ENCODE measurements at regions not wholly inside any gene's neighbourhood (a gene's known extent, or its start where the extent isn't known, plus 50 kb on each side); places are given as distances from the start of the nearest gene placed in this dataset.

- in situ Hi-C loops (cut with HindIII; ENCODE audit: low pct_unique_long_range_greater_than_20kb, low sequenced_read_pairs) = no loop called here
- no peak for DNase-seq (ENCODE audit: low read depth, low spot score)
Measured at GRCh38 chr12:130054803-130055202, 107.5 kb upstream of the FZD10 start.

- no peak for DNase-seq (ENCODE audit: low read depth, low spot score)
- in situ Hi-C loops (cut with HindIII; ENCODE audit: low pct_unique_long_range_greater_than_20kb, low sequenced_read_pairs) = no loop called here
Measured at GRCh38 chr12:130058926-130059472, 103.3 kb upstream of the FZD10 start.

DNA sequence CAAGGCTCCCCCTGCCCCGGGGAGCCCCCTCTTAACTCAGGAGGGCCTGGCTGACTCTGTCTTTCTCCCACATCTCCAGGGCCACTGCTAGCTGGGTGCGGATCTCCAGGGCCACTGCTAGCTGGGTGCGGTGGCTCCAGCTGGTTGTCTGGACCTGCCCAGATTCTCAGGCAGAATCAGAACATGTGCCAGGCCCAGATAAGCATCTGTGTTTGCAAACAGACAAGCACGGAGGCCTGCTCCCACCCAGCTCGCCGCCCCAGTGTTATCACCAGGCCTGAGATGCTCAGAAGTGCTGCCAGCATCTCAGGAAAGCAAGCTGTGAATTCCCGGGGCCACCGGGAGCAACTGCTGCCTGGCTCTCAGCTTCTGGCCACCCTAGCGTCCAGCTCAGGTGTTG is 98.4 kb upstream of the FZD10 start:
- in situ Hi-C loops (cut with HindIII; ENCODE audit: low pct_unique_long_range_greater_than_20kb, low sequenced_read_pairs) = no loop called here
- no peak for DNase-seq (ENCODE audit: low read depth, low spot score)

DNA sequence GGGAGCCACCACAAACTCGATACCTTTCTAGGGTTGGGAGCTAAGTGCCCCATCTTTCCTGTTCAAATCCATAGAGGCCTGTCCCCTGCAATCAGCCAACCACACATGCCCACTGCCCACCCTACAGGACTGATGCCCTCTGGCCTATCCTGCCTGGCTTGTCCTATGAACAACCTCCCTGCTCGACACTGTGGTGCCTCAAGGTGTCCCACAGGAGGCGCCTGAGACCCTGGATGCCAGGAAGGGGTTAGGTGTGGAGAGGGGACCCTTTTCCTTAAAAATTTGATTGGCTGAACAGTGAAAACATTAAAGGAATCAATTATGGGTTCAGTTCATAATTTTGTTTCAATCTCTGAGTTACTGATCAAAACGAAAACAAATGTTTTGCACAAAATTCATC is 97.3 kb upstream of the FZD10 start:
- in situ Hi-C loops (cut with HindIII; ENCODE audit: low pct_unique_long_range_greater_than_20kb, low sequenced_read_pairs) = no loop called here
- DNase-seq (ENCODE audit: low read depth, low spot score) = no peak

DNA sequence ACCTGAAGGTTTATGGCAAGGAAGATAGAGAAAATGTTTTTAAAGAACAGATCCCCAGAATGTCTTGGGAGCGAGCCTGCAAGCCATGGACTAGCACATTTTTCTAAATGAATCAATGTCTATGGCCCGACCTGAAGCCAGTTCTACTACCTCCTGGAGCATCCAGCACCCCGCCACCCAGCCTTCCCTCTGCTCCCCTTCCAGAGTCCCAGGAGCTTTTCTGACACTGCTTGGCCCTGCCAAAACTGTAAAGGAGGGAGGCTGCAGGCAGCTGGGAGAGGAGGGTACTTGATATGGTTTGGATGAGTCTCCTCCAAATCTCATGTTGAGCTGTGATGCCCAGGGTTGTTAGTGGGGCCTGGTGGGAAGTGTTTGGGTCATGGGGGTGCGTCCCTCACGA is 95.5 kb upstream of the FZD10 start:
- no peak for DNase-seq (ENCODE audit: low read depth, low spot score)
- in situ Hi-C loops (cut with HindIII; ENCODE audit: low pct_unique_long_range_greater_than_20kb, low sequenced_read_pairs) = no loop called here

DNA sequence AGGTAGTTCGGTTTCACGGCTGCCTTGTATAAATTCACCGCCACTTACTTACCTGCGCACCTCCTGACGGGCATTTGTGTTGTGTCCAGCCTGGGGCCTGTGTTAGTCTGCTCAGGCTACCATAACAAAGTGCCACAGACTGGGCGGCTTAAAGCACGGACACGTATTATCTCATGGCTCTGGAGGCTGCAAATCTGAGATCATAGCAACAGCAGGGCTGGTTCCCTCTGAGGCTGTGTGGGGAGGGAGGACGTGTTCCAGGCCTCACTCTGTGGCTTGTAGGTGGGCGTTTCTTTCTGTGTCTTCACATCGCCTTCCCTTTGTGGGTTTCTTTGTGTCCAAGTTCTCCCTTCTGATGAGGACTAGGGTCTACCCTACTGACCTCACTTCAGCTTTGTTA is 93.5 kb upstream of the FZD10 start:
- in situ Hi-C loops (cut with HindIII; ENCODE audit: low pct_unique_long_range_greater_than_20kb, low sequenced_read_pairs) = no loop called here
- DNase-seq (ENCODE audit: low read depth, low spot score) = no peak

GRCh38 chr12:130070126-130070611 is 92.1 kb upstream of the FZD10 start:
- in situ Hi-C loops (cut with HindIII; ENCODE audit: low pct_unique_long_range_greater_than_20kb, low sequenced_read_pairs) = no loop called here
- DNase-seq (ENCODE audit: low read depth, low spot score) = peak; percentile 52

DNA sequence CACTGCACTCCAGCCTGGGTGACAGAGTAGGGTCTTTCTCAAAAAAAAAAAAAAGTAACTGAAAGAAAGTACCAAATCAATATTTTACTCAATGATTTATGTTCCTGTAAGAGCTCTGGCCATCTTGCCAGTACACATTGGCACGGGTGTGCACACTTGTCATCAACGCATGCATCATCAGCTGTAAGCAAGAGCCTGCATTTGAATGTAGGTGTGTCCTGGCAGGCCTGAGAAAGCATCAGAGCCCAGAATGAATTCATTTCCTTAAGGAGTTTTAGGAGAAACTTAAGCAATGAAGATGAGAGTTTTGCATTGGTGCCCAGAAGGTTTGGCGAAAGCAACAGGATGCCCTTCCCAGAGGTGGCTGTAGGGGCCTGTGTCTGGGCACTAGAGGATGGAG is 88.5 kb upstream of the FZD10 start:
- in situ Hi-C loops (cut with HindIII; ENCODE audit: low pct_unique_long_range_greater_than_20kb, low sequenced_read_pairs) = no loop called here
- no peak for DNase-seq (ENCODE audit: low read depth, low spot score)

GRCh38 chr12:130074661-130075406 is 87.4 kb upstream of the FZD10 start:
- in situ Hi-C loops (cut with HindIII; ENCODE audit: low pct_unique_long_range_greater_than_20kb, low sequenced_read_pairs) = no loop called here
- no peak for DNase-seq (ENCODE audit: low read depth, low spot score)

DNA sequence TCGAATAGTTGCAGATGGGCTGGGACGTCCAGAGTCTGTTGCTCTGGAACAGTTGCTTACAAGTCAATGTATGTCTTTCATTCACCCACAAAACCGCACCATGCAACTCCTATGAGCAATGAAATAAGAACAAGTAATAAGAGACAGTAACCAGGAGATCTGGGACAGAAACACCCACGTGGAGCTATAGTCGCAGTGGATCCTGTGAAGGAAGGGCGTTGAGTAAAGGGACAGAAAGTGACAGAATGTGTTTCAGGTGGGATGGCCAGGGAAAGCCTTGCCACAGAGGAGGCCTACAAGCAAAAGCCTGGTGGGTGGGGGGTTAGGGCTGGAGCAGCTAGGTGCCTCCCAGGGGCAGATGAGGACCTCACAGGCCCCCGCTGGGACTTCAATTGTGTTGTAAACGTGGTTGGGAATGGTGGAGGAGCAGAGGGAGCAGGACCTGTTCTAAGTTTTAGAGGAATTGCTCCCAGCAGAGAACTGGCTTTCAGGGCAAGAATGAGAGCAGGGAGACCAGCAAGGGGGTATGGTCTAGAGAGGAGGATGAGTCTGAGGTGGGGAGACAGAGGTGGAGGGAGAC is 86.7 kb upstream of the FZD10 start:
- no peak for DNase-seq (ENCODE audit: low read depth, low spot score)
- in situ Hi-C loops (cut with HindIII; ENCODE audit: low pct_unique_long_range_greater_than_20kb, low sequenced_read_pairs) = no loop called here

DNA sequence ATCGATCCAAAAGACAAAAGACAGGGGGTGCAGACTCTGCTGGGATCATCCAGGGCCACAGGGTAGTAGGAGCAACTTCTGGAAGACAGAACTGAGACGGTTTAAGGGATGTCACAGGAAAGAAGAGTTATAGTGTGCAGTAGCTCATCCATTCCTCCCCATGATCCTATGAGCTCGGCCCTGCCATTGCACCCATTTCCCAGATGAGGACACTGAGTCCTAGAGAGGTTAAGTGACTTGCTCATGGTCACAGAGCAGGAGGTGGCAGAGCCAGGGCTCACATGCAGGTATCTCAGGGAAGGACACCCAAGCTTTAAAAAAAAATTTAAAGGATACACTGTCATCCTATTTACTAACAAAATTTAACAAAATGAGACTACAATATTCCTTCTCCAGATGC is 86.1 kb upstream of the FZD10 start:
- in situ Hi-C loops (cut with HindIII; ENCODE audit: low pct_unique_long_range_greater_than_20kb, low sequenced_read_pairs) = no loop called here
- no peak for DNase-seq (ENCODE audit: low read depth, low spot score)

GRCh38 chr12:130076752-130077151 is 85.5 kb upstream of the FZD10 start:
- no peak for DNase-seq (ENCODE audit: low read depth, low spot score)
- in situ Hi-C loops (cut with HindIII; ENCODE audit: low pct_unique_long_range_greater_than_20kb, low sequenced_read_pairs) = no loop called here

DNA sequence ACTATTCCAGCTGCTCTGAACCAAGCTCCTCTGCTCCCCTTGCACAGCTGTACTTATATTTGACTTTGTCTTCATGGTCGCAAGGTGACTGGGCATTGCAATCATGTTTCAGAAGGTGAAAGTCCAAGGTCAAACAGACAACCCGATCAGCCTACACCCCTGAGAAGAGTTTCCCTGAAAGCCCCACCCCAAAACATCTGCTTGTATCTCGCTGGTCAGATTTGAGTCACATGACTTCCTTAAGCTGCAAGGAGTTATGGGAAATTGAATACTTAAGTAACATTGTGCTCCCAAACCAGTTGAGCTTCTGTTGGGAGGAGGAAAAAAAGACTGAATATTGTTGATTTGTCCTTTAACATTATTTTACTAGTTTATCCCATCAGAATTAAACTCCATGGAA is 83.4 kb upstream of the FZD10 start:
- no peak for DNase-seq (ENCODE audit: low read depth, low spot score)
- in situ Hi-C loops (cut with HindIII; ENCODE audit: low pct_unique_long_range_greater_than_20kb, low sequenced_read_pairs) = no loop called here

GRCh38 chr12:130079279-130079678 is 83.0 kb upstream of the FZD10 start:
- in situ Hi-C loops (cut with HindIII; ENCODE audit: low pct_unique_long_range_greater_than_20kb, low sequenced_read_pairs) = no loop called here
- no peak for DNase-seq (ENCODE audit: low read depth, low spot score)

GRCh38 chr12:130080205-130080604 is 82.1 kb upstream of the FZD10 start:
- no peak for DNase-seq (ENCODE audit: low read depth, low spot score)
- in situ Hi-C loops (cut with HindIII; ENCODE audit: low pct_unique_long_range_greater_than_20kb, low sequenced_read_pairs) = no loop called here

GRCh38 chr12:130081117-130081805 is 81.0 kb upstream of the FZD10 start:
- DNase-seq (ENCODE audit: low read depth, low spot score) = no peak
- in situ Hi-C loops (cut with HindIII; ENCODE audit: low pct_unique_long_range_greater_than_20kb, low sequenced_read_pairs) = no loop called here

- no peak for DNase-seq (ENCODE audit: low read depth, low spot score)
- in situ Hi-C loops (cut with HindIII; ENCODE audit: low pct_unique_long_range_greater_than_20kb, low sequenced_read_pairs) = no loop called here
Measured at GRCh38 chr12:130083002-130083401, 79.3 kb upstream of the FZD10 start.

DNA sequence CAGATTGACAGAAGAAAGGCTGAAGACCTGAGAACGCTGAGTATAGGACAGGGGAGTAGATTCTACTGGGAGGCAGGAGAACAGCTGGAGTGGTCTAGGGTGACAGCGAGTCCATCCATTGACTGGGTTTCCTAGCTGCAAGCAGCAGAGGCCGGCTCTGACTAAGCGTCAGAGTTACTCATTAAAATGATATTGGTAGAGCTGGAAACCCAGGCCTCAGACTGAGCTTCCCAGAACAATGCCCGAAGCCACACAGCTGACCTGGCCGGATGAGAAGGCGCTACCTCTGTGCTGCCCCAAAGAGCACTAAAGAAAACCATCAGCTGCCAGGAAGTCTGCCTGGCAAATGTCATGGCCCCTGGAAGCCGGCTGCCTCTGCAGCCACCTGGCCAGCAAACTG is 78.5 kb upstream of the FZD10 start:
- in situ Hi-C loops (cut with HindIII; ENCODE audit: low pct_unique_long_range_greater_than_20kb, low sequenced_read_pairs) = no loop called here
- no peak for DNase-seq (ENCODE audit: low read depth, low spot score)

GRCh38 chr12:130084359-130084758 is 77.9 kb upstream of the FZD10 start:
- DNase-seq (ENCODE audit: low read depth, low spot score) = no peak
- in situ Hi-C loops (cut with HindIII; ENCODE audit: low pct_unique_long_range_greater_than_20kb, low sequenced_read_pairs) = no loop called here

Data from SK-MEL-5 (cell line).